ENCODE measurements at regions not wholly inside any gene's neighbourhood (a gene's known extent, or its start where the extent isn't known, plus 50 kb on each side); places are given as distances from the start of the nearest gene placed in this dataset.
"Not testable (repeated sequence)": the region's sequence is repeated elsewhere in the genome, so short reads cannot be mapped to it uniquely, and the experiment has no call there.

GRCh38 chr5:2833556-2833955 lies 82.1 kb upstream of the IRX2 start:
- no peaks in the 10 kb centered on the region for H3K9me3 ChIP-seq (ENCODE audit: control insufficient read depth, insufficient read depth, low read length)
- WGBS (ENCODE audit: insufficient coverage, insufficient read length) = no CpG with 5 or more reads among the region's 11 CpGs
- H3K36me3 ChIP-seq (ENCODE audit: control insufficient read depth, insufficient read depth, low read length) = no peaks in the 10 kb centered on the region
- H3K4me1 ChIP-seq (ENCODE audit: control insufficient read depth, insufficient read depth, low read length) = no peaks in the 10 kb centered on the region
- H3K27ac ChIP-seq (ENCODE audit: low read length) = no peak overlapping the region
- no peak overlapping the region for H3K4me3 ChIP-seq (ENCODE audit: low read length)
- DNase-seq (ENCODE audit: low read depth, low spot score) = no peak
- H3K27me3 ChIP-seq (ENCODE audit: control insufficient read depth, insufficient read depth, low read length) = no peaks in the 10 kb centered on the region

GRCh38 chr5:2832394-2832793 lies 80.9 kb upstream of the IRX2 start:
- H3K4me3 ChIP-seq (ENCODE audit: low read length) = no peak overlapping the region
- H3K27ac ChIP-seq (ENCODE audit: low read length) = no peak overlapping the region
- no peaks in the 10 kb centered on the region for H3K27me3 ChIP-seq (ENCODE audit: control insufficient read depth, insufficient read depth, low read length)
- no peaks in the 10 kb centered on the region for H3K9me3 ChIP-seq (ENCODE audit: control insufficient read depth, insufficient read depth, low read length)
- H3K36me3 ChIP-seq (ENCODE audit: control insufficient read depth, insufficient read depth, low read length) = no peaks in the 10 kb centered on the region
- DNase-seq (ENCODE audit: low read depth, low spot score) = no peak
- WGBS (ENCODE audit: insufficient coverage, insufficient read length) = no CpG with 5 or more reads among the region's 4 CpGs
- H3K4me1 ChIP-seq (ENCODE audit: control insufficient read depth, insufficient read depth, low read length) = no peaks in the 10 kb centered on the region

DNA sequence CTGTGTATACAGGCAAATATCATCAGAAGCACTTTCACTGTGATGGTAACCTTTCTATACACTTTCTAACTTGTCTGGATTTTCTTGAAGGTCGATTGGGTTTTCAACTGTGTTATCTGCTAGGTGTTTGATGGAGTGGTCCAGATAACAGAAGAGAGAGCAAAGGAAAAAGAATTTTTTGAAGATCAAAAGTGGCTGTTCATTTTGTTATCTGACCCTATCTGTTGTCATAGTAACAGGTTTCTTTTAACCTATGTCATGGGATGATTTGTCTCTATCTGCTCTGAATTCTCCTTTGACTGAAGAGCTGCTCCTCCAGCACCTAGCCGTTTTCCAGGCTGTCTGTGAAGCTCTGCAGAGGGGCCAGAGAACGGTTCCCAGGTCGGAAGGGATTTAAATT lies 77.8 kb upstream of the IRX2 start:
- H3K9me3 ChIP-seq (ENCODE audit: control insufficient read depth, insufficient read depth, low read length) = no peaks in the 10 kb centered on the region
- no CpG with 5 or more reads among the region's 4 CpGs for WGBS (ENCODE audit: insufficient coverage, insufficient read length)
- H3K27ac ChIP-seq (ENCODE audit: low read length) = no peak overlapping the region
- DNase-seq (ENCODE audit: low read depth, low spot score) = no peak
- H3K4me3 ChIP-seq (ENCODE audit: low read length) = no peak overlapping the region
- no peaks in the 10 kb centered on the region for H3K27me3 ChIP-seq (ENCODE audit: control insufficient read depth, insufficient read depth, low read length)
- no peaks in the 10 kb centered on the region for H3K36me3 ChIP-seq (ENCODE audit: control insufficient read depth, insufficient read depth, low read length)
- no peaks in the 10 kb centered on the region for H3K4me1 ChIP-seq (ENCODE audit: control insufficient read depth, insufficient read depth, low read length)

- Histone ChIP-seq H3K36me3 (ENCODE audit: control insufficient read depth, insufficient read depth, low read length) (no peaks in the 10 kb centered on the region), H3K27me3 (ENCODE audit: control insufficient read depth, insufficient read depth, low read length) (no peaks in the 10 kb centered on the region), H3K27ac (ENCODE audit: low read length) (no peak overlapping the region), H3K9me3 (ENCODE audit: control insufficient read depth, insufficient read depth, low read length) (no peaks in the 10 kb centered on the region), H3K4me1 (ENCODE audit: control insufficient read depth, insufficient read depth, low read length) (no peaks in the 10 kb centered on the region), H3K4me3 (ENCODE audit: low read length) (no peak overlapping the region)
- no peak for DNase-seq (ENCODE audit: low read depth, low spot score)
- WGBS (ENCODE audit: insufficient coverage, insufficient read length) = no CpG with 5 or more reads among the region's 7 CpGs
Observed at GRCh38 chr5:2818936-2819335, 67.5 kb upstream of the IRX2 start.

- H3K36me3 ChIP-seq (ENCODE audit: control insufficient read depth, insufficient read depth, low read length) = no peaks in the 10 kb centered on the region
- no CpG with 5 or more reads among the region's 5 CpGs for WGBS (ENCODE audit: insufficient coverage, insufficient read length)
- no peaks in the 10 kb centered on the region for H3K4me1 ChIP-seq (ENCODE audit: control insufficient read depth, insufficient read depth, low read length)
- no peak overlapping the region for H3K4me3 ChIP-seq (ENCODE audit: low read length)
- no peak overlapping the region for H3K27ac ChIP-seq (ENCODE audit: low read length)
- no peaks in the 10 kb centered on the region for H3K9me3 ChIP-seq (ENCODE audit: control insufficient read depth, insufficient read depth, low read length)
- no peaks in the 10 kb centered on the region for H3K27me3 ChIP-seq (ENCODE audit: control insufficient read depth, insufficient read depth, low read length)
- no peak for DNase-seq (ENCODE audit: low read depth, low spot score)
Observed at GRCh38 chr5:2817031-2817603, 65.6 kb upstream of the IRX2 start.

GRCh38 chr5:2813678-2814077 lies 62.2 kb upstream of the IRX2 start:
- DNase-seq (ENCODE audit: low read depth, low spot score) = no peak
- no peak overlapping the region for H3K27ac ChIP-seq (ENCODE audit: low read length)
- no peak overlapping the region for H3K4me3 ChIP-seq (ENCODE audit: low read length)
- H3K36me3 ChIP-seq (ENCODE audit: control insufficient read depth, insufficient read depth, low read length) = no peaks in the 10 kb centered on the region
- no CpG with 5 or more reads among the region's 9 CpGs for WGBS (ENCODE audit: insufficient coverage, insufficient read length)
- H3K27me3 ChIP-seq (ENCODE audit: control insufficient read depth, insufficient read depth, low read length) = no peaks in the 10 kb centered on the region
- H3K4me1 ChIP-seq (ENCODE audit: control insufficient read depth, insufficient read depth, low read length) = no peaks in the 10 kb centered on the region
- no peaks in the 10 kb centered on the region for H3K9me3 ChIP-seq (ENCODE audit: control insufficient read depth, insufficient read depth, low read length)

DNA sequence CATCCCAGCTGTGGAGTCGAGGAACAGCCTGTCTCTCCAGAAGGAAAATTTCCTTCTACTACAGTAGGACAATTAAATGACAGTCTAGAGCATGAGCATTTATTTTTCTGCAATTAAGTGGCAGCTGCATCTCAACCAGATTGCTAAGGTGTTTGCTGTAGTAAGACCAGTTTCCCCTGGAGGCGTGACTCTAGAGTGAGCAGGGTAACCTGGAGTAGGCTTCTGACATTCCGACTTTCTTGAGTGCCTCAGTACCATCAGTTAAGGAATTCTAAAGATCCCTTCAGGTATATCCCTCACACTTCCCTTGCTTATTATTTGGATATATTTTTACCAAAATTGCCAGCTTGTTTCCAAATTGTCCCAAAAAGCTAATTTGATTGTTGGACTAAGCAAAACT lies 59.2 kb upstream of the IRX2 start:
- DNase-seq (ENCODE audit: low read depth, low spot score) = no peak
- H3K4me3 ChIP-seq (ENCODE audit: low read length) = no peak overlapping the region
- no peaks in the 10 kb centered on the region for H3K9me3 ChIP-seq (ENCODE audit: control insufficient read depth, insufficient read depth, low read length)
- no peaks in the 10 kb centered on the region for H3K27me3 ChIP-seq (ENCODE audit: control insufficient read depth, insufficient read depth, low read length)
- no peak overlapping the region for H3K27ac ChIP-seq (ENCODE audit: low read length)
- WGBS (ENCODE audit: insufficient coverage, insufficient read length) = no CpG with 5 or more reads among the region's 3 CpGs
- no peaks in the 10 kb centered on the region for H3K4me1 ChIP-seq (ENCODE audit: control insufficient read depth, insufficient read depth, low read length)
- H3K36me3 ChIP-seq (ENCODE audit: control insufficient read depth, insufficient read depth, low read length) = no peaks in the 10 kb centered on the region

GRCh38 chr5:2807244-2807643 lies 55.8 kb upstream of the IRX2 start:
- H3K36me3 ChIP-seq (ENCODE audit: control insufficient read depth, insufficient read depth, low read length); DNase-seq (ENCODE audit: low read depth, low spot score); H3K9me3 ChIP-seq (ENCODE audit: control insufficient read depth, insufficient read depth, low read length); H3K27me3 ChIP-seq (ENCODE audit: control insufficient read depth, insufficient read depth, low read length); H3K27ac ChIP-seq (ENCODE audit: low read length); H3K4me1 ChIP-seq (ENCODE audit: control insufficient read depth, insufficient read depth, low read length); H3K4me3 ChIP-seq (ENCODE audit: low read length): not testable (repeated sequence)
- WGBS (ENCODE audit: insufficient coverage, insufficient read length) = no CpG with 5 or more reads among the region's 5 CpGs

DNA sequence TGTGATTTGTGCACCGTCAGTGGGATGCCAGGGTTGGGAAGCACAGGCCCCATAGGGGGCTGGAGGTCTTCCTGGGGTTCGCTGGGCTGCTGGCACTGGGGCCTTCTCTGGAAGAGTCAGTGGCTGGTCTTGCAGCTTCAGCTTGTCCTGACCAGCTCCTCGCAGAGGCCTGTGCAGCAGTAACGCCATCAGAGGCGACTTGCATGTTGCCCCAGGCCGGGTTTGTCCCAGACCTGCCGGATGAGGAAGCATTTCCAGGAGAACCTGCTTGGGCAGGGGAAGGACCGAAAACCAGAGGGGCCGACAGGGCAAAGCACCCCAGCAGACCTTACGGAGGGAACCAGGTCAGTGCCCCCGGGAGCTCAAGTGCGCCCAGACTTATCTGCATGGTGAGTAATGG lies 54.7 kb upstream of the IRX2 start:
- Histone ChIP-seq H3K27ac (ENCODE audit: low read length) (no peak overlapping the region), H3K36me3 (ENCODE audit: control insufficient read depth, insufficient read depth, low read length) (no peaks in the 10 kb centered on the region), H3K4me3 (ENCODE audit: low read length) (no peak overlapping the region), H3K27me3 (ENCODE audit: control insufficient read depth, insufficient read depth, low read length) (no peaks in the 10 kb centered on the region), H3K4me1 (ENCODE audit: control insufficient read depth, insufficient read depth, low read length) (no peaks in the 10 kb centered on the region), H3K9me3 (ENCODE audit: control insufficient read depth, insufficient read depth, low read length) (no peaks in the 10 kb centered on the region)
- DNase-seq (ENCODE audit: low read depth, low spot score) = no peak
- no CpG with 5 or more reads among the region's 12 CpGs for WGBS (ENCODE audit: insufficient coverage, insufficient read length)

- WGBS (ENCODE audit: insufficient coverage, insufficient read length) = no CpG with 5 or more reads among the region's 5 CpGs
- H3K9me3 ChIP-seq (ENCODE audit: control insufficient read depth, insufficient read depth, low read length) = no peaks in the 10 kb centered on the region
- peak; percentile 33 for DNase-seq (ENCODE audit: low read depth, low spot score)
- H3K36me3 ChIP-seq (ENCODE audit: control insufficient read depth, insufficient read depth, low read length) = no peaks in the 10 kb centered on the region
- H3K4me3 ChIP-seq (ENCODE audit: low read length) = no peak overlapping the region
- no peak overlapping the region for H3K27ac ChIP-seq (ENCODE audit: low read length)
- no peaks in the 10 kb centered on the region for H3K4me1 ChIP-seq (ENCODE audit: control insufficient read depth, insufficient read depth, low read length)
- no peaks in the 10 kb centered on the region for H3K27me3 ChIP-seq (ENCODE audit: control insufficient read depth, insufficient read depth, low read length)
Observed at GRCh38 chr5:2805080-2805479, 53.6 kb upstream of the IRX2 start.

- Histone ChIP-seq H3K27ac (ENCODE audit: low read length) (no peak overlapping the region), H3K36me3 (ENCODE audit: control insufficient read depth, insufficient read depth, low read length) (no peaks in the 10 kb centered on the region), H3K4me1 (ENCODE audit: control insufficient read depth, insufficient read depth, low read length) (no peaks in the 10 kb centered on the region), H3K9me3 (ENCODE audit: control insufficient read depth, insufficient read depth, low read length) (no peaks in the 10 kb centered on the region), H3K27me3 (ENCODE audit: control insufficient read depth, insufficient read depth, low read length) (no peaks in the 10 kb centered on the region), H3K4me3 (ENCODE audit: low read length) (no peak overlapping the region)
- WGBS (ENCODE audit: insufficient coverage, insufficient read length) = no CpG with 5 or more reads among the region's 2 CpGs
- DNase-seq (ENCODE audit: low read depth, low spot score) = no peak
Observed at GRCh38 chr5:2803751-2804150, 52.3 kb upstream of the IRX2 start.

Data from iPS DF 6.9 (cell line).